ACHN (cell line): ENCODE measurements at regions not wholly inside any gene's neighbourhood (a gene's known extent, or its start where the extent isn't known, plus 50 kb on each side); places are given as distances from the start of the nearest gene placed in this dataset.

Experiments
- DNase-seq: peaks from one replicate; pipeline ENCODE4 v3.0.0-alpha.2; 2015
- in situ Hi-C: cut with HindIII; loops from 2 replicates; pipeline ENCODE4 v1.10.0; 2017; ENCODE audit warnings: low sequenced_read_pairs, low pct_ligation_motif_present, low pct_unique_long_range_greater_than_20kb

GRCh38 chr10:130764651-130765050 is 546.9 kb downstream of the TCERG1L start:
- no peak for DNase-seq
- in situ Hi-C loops = no loop called here

GRCh38 chr10:130766071-130766470 is 545.5 kb downstream of the TCERG1L start:
- DNase-seq = no peak
- in situ Hi-C loops = no loop called here

- DNase-seq = no peak
- in situ Hi-C loops = no loop called here
Measured at GRCh38 chr10:130767116-130767730, 544.3 kb downstream of the TCERG1L start.

DNA sequence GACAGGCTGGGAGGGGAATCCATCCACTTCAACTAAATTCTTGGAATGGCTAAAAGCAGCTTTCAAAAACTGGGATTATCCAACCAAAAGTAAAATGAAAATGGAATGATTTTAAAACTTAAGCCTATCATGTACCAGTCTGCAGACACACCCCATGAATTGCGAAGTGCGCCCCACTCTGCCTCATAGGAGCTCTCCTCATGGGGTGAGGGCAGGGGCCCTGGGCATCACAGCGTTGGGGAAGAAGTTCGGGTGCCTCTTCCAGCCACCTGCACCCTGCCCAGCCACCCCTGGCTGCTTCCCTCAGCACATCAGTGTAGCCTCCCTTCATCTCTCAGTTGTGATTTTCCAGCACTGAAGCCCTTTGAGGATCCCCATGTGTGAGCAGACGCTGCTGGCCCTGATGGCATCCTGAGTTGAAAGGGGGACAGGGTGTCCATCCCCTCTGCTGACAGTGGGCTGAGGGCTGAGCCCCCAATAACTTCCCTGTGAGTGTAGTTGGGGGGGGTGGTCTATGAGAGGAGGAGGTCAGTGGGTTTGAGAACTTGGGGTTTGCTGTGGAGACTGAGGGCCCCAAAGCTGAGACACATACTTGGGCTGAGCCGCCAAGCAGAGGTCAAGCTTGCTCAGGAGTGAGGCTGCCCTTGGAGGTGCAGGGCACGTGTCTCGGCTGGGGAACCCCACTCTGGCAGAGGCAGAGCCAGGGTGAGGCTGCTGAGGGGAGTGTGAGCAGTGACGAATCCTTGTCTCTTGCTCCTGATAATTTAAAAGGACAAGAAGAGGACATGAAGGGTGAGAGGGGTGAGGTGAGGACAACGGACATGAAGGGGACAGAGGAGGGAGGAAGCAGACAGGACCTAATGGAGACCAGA is 542.1 kb downstream of the TCERG1L start:
- no peak for DNase-seq
- in situ Hi-C loops = no loop called here

DNA sequence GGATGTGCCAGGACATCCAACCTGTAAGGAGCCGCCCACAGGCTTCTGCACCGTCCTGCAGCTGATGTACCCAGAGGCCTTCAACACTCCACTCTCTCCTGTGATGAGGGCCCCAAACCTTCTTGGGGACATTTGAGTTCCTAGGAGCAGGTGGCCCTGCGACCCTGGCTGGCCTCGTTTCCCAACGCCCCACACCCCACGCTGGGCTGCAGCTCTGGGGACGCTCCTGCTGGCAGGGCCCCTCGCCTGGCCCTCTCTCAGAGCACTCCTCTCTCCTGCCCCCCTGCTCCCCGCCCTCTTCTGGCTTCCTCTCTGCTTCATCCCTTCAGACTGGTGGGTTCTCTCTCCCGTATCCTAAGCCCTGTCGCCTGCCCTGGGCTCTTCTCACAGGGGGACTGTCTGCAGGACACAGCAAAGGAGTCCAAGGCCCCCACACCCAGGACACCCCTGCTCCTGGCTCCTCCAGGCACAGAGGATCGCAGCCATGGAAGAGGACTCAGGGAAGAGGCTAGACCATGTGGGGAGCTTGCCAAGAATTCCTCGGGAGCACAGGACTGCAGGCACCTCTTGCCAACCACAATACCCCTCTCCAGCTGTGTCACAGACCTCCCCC is 541.4 kb downstream of the TCERG1L start:
- DNase-seq = no peak
- in situ Hi-C loops = no loop called here

GRCh38 chr10:130771491-130771946 is 540.0 kb downstream of the TCERG1L start:
- in situ Hi-C loops = no loop called here
- DNase-seq = no peak

DNA sequence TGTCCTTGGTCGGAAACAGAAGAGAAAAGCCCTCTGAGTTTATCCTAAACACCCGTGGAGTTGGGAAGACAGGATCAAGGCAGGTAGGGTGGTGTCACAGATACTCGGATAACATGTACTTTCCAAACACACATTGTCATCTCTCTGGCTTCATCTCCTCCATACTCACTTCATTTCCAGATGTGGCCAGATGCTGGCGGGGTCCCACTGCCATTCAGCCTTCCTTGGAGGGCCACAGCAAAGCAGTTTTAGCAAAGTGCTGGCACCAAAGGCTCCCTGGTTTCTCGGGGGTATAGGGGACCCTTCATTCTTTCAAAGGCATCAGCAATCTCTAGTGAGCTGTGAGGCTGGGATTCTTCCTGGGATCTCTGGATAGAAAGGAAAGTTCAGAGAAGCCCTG is 539.5 kb downstream of the TCERG1L start:
- no peak for DNase-seq
- in situ Hi-C loops = no loop called here

GRCh38 chr10:130772676-130773075 is 538.8 kb downstream of the TCERG1L start:
- in situ Hi-C loops = no loop called here

DNA sequence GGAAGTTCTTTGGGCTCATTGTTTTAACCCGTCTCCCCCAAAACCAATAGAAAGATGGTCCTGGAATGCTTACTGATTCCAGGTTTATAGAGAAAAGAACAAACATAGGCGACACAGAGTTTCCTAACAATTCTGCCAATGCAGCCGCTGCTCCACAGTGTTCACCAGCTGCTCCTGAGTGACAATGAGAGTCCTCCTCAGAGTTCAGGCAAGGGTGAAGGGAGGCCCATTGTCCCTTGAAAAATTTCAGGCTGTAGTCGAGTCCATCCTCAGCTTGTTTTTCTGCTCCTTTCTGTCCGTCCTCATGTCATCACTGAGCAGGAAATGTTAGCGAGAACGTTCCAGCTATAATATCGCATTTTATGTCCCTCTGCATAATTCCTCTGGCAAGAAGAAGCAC is 537.6 kb downstream of the TCERG1L start:
- no peak for DNase-seq
- in situ Hi-C loops = no loop called here

More at GRCh38 chr10:130772676-130773075, 538.8 kb downstream of the TCERG1L start:
- no peak for DNase-seq

DNA sequence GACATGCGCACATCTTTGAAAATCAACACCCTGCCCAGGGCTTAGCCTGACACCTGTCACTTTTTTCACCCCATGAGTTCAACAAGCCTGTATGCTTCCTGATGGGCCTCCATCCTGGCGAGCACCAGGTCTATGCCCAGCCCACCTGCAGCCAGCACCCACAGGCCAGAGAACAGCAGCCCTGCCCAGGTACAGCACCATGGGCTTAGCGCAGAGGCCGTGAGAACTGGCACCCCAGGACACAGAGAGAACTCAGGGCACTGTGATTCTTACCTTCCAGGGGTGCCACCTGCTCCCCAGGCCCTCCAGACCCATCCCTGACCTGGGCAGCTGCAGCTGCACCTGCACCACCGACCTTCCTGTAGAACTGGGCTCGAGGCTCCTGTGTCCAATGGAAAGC is 536.6 kb downstream of the TCERG1L start:
- no peak for DNase-seq
- in situ Hi-C loops = no loop called here

DNA sequence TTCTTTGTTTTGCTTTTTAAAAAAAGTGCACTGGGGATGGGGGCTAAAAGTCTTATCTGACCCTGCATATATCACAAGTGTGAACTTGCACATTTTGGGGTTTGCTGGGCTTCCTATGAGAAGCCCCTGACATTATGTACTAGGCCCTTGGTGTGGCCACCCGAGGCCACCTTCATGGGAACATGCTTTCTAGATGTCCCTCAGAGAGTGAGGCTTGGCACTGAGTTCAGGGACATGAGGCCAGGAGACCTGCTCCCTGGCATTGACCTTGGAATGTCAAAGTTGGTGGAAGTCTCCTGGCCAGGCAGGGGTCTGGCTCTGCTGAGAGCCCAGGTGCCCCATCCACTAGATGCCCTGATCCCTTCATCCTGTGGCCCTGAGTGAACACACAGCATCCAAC is 536.2 kb downstream of the TCERG1L start:
- in situ Hi-C loops = no loop called here

DNA sequence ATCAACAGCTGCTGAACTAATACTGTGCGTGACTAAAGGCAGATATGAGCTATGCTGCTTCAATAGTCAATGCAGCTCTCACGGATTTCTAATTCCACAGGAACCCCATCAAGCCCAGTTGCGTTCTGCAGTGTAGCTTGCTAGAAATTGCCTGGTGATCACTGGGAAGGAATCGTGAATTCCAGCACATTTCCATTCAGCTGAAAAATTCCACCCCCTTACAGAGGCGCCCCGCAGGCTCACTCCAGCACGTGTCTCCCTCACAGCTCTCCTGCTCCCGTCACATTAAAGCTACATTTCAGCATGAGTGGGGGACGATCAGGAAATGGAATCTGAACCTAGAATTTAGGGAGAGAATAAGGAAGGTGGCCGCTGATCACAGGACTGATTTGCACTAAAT is 534.8 kb downstream of the TCERG1L start:
- DNase-seq = no peak
- in situ Hi-C loops = no loop called here

More for the DNA sequence above, 536.2 kb downstream of the TCERG1L start:
- no peak for DNase-seq

GRCh38 chr10:130777507-130778165 is 533.9 kb downstream of the TCERG1L start:
- in situ Hi-C loops = no loop called here
- DNase-seq = no peak

- in situ Hi-C loops = no loop called here
- no peak for DNase-seq
Measured at GRCh38 chr10:130778166-130778545, 533.4 kb downstream of the TCERG1L start.

DNA sequence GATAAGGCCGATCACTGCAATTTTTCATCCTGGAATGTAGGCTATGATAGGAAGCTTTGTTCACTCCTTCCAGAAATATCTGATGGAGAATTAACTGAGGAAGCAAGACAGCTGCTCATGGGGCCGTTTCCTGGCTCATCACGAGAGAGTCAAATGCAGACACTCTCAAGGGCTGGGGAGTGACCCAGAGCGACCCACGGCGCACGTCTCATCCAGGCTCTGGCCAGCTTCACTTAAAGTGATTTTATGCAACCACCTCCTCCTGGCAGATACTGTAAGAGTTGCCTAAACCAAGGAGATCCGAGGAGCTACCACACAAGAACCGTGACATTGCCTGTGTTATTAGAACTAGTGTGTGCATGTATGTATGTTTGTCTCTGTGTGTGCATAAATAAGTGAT is 530.8 kb downstream of the TCERG1L start:
- in situ Hi-C loops = no loop called here
- no peak for DNase-seq

GRCh38 chr10:130781206-130781605 is 530.3 kb downstream of the TCERG1L start:
- in situ Hi-C loops = no loop called here
- DNase-seq = no peak

GRCh38 chr10:130781623-130782022 is 529.9 kb downstream of the TCERG1L start:
- in situ Hi-C loops = no loop called here
- DNase-seq = no peak

DNA sequence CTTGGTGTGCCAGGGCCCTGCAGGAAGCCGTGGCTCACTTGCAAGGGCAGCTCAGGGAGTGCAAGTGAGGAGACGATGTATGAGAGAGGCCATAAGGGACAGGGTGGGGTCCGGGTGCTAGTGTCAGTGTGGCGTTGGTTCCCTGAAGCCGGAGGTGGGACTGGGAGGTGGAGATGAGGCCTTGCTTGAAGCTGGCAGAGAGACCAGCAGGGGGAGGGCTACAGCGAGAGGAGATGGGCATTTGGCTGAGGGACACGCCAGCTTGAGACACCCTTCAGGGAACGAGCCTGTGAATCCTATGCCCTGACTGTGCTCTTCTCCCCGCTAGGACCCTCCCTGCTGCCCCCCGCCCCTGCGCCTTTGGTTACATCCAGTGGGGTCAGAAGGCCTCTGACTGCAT is 529.1 kb downstream of the TCERG1L start:
- no peak for DNase-seq

DNA sequence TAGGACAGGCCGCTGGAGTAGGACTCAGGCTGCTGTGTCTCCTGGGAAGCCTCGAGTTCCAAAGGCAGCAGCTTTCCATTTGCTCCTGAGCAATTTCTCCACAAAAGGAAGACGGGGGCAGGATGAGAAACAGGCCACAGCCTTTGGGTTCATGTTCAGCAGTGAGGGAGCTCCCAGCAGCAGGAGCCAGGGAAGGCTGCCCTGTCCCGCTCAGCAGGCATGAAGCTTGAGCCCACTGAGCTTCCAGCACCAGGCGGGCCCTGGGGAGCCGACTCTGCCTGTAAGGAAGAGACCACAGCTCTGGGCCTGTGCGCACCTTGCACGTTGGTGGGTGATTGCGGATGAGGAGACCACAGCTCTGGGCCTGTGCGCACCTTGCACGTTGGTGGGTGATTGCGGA is 527.2 kb downstream of the TCERG1L start:
- no peak for DNase-seq
- in situ Hi-C loops = no loop called here

More for the DNA sequence above, 529.1 kb downstream of the TCERG1L start:
- in situ Hi-C loops = no loop called here
